ENCODE measurements at regions not wholly inside any gene's neighbourhood (a gene's known extent, or its start where the extent isn't known, plus 50 kb on each side); places are given as distances from the start of the nearest gene placed in this dataset.

DNA sequence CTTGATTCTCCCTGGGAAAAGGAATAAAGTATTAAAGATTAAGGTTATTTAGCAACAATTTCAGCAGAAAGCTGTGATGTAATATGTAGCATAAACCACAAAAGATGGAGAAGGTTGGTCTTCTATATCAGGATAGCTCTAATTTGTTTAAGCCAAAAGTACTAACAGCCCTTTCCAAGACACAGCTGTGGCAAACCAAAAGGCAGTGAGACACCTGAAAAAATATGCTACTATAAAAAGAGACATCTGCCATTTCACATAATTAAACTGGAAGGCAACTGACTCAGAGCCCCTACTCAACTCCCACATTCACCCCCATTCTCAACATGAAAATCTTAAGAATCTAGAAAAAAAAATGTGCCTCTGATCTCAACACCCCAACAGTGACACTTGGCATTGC lies 390.2 kb upstream of the PRICKLE1 start:
- Histone ChIP-seq H3K4me2 (ENCODE audit: insufficient read depth, low read length) (no peak overlapping the region), H3K4me1 (ENCODE audit: control insufficient read depth, extremely low read depth, insufficient read depth, low read length) (peaks cover 17% of the 10 kb centered on the region), H3K27me3 (ENCODE audit: control insufficient read depth in 2 of 2, insufficient read depth in 2 of 2, low read length in 2 of 2) (no peaks in the 10 kb centered on the region), H3K27ac (ENCODE audit: insufficient read depth, low read depth, low read length) (no peak overlapping the region), H3K9ac (replicated peaks; ENCODE audit: extremely low read depth, insufficient read depth, low read length) (no peak overlapping the region), H2AFZ (ENCODE audit: low read depth, low read length) (no peak overlapping the region), H4K20me1 (replicated peaks; ENCODE audit: control insufficient read depth, extremely low read depth, insufficient read depth, low read length) (no peaks in the 10 kb centered on the region), H3K9me1 (replicated peaks; ENCODE audit: control insufficient read depth, extremely low read depth, insufficient read depth, low read length) (no peaks in the 10 kb centered on the region), H3K4me3 (replicated peaks in 1 of 3; ENCODE audit: insufficient read depth in 1 of 3, low read depth in 1 of 3, low read length in 3 of 3) (no peak overlapping the region), H3K79me2 (ENCODE audit: control insufficient read depth, insufficient read depth, low read length) (no peaks in the 10 kb centered on the region), H3K36me3 (ENCODE audit: control insufficient read depth in 2 of 2, extremely low read depth in 1 of 2, insufficient read depth in 2 of 2, low read length in 2 of 2) (no peaks in the 10 kb centered on the region), H3K9me3 (replicated peaks; ENCODE audit: control insufficient read depth, insufficient read depth, low read length) (no peaks in the 10 kb centered on the region)
- BruUV-seq (replicated peaks), result no TSS peak
- FAIRE-seq (no peak), DNase-seq (ENCODE audit: low read depth, low spot score) (no peak)
- dilution Hi-C loops (cut with MboI; ENCODE audit: extremely low pct_ligation_motif_present, low sequenced_read_pairs) (no loop called here), intact Hi-C loops (cut with micrococcal nuclease) (no loop called here)
- CTCF ChIA-PET, result no interaction called here
- no peak for TF ChIP-seq FOS (IDR thresholded peaks at IDR 0.05; ENCODE audit: borderline replicate concordance, insufficient read depth, low read length)
- TF ChIP-seq MYC (IDR thresholded peaks at IDR 0.05; ENCODE audit: low read depth, low read length), result no peak
- TF ChIP-seq, protein P1, sequence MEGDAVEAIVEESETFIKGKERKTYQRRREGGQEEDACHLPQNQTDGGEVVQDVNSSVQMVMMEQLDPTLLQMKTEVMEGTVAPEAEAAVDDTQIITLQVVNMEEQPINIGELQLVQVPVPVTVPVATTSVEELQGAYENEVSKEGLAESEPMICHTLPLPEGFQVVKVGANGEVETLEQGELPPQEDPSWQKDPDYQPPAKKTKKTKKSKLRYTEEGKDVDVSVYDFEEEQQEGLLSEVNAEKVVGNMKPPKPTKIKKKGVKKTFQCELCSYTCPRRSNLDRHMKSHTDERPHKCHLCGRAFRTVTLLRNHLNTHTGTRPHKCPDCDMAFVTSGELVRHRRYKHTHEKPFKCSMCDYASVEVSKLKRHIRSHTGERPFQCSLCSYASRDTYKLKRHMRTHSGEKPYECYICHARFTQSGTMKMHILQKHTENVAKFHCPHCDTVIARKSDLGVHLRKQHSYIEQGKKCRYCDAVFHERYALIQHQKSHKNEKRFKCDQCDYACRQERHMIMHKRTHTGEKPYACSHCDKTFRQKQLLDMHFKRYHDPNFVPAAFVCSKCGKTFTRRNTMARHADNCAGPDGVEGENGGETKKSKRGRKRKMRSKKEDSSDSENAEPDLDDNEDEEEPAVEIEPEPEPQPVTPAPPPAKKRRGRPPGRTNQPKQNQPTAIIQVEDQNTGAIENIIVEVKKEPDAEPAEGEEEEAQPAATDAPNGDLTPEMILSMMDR (IDR thresholded peaks at IDR 0.05; ENCODE audit: extremely low read depth in 1 of 2, insufficient read depth in 1 of 2, low read depth in 1 of 2, low read length in 2 of 2), result no peak
- TF ChIP-seq JUN (IDR thresholded peaks at IDR 0.05; ENCODE audit: borderline replicate concordance, insufficient read depth, insufficient read length, low read depth), result no peak
- no peak for TF ChIP-seq GATA2 (IDR thresholded peaks at IDR 0.05; ENCODE audit: insufficient read depth, insufficient read length, low read depth, low read length)
- no peak for TF ChIP-seq MAX (IDR thresholded peaks at IDR 0.05; ENCODE audit: insufficient read depth, insufficient read length)
- TF ChIP-seq EZH2 (IDR thresholded peaks at IDR 0.05; ENCODE audit: borderline replicate concordance, low read depth, low read length, severe bottlenecking), result no peak
- TF ChIP-seq POLR2A (IDR thresholded peaks at IDR 0.05; ENCODE audit: low read depth, low read length), result no peak
- TF ChIP-seq POLR2AphosphoS5 (IDR thresholded peaks at IDR 0.05; ENCODE audit: insufficient read depth, low read depth, low read length), result no peak
- POLR2A ChIA-PET, result no interaction called here

Data from endothelial cell of umbilical vein (primary cell).